ENCODE measurements at regions not wholly inside any gene's neighbourhood (a gene's known extent, or its start where the extent isn't known, plus 50 kb on each side); places are given as distances from the start of the nearest gene placed in this dataset.

GRCh38 chr6:93790981-93791380, 371.6 kb upstream of the EPHA7 start:
- no peaks in the 10 kb centered on the region for H3K27me3 ChIP-seq (ENCODE audit: control insufficient read depth, insufficient read depth, low read length)
- ATAC-seq (ENCODE audit: low read depth in 2 of 2) (no peak), DNase-seq (no peak)
- H3K9me3 Mint-ChIP-seq = peaks cover 0 to 15% (median 4%) of the 10 kb centered on the region in 7 donors
- no peaks in the 10 kb centered on the region for H3K27me3 Mint-ChIP-seq
- no peaks in the 10 kb centered on the region for H3K4me1 Mint-ChIP-seq
- H3K27ac Mint-ChIP-seq = no peak overlapping the region
- no peak overlapping the region for H3K27ac ChIP-seq (ENCODE audit: insufficient read depth, low read length, poor library complexity, severe bottlenecking)
- no peaks in the 10 kb centered on the region for H3K36me3 Mint-ChIP-seq
- no peaks in the 10 kb centered on the region for H3K9me3 ChIP-seq (ENCODE audit: control insufficient read depth in 2 of 2, low read length in 2 of 2)
- H3K4me3 Mint-ChIP-seq = no peak overlapping the region
- H3K36me3 ChIP-seq (ENCODE audit: control insufficient read depth, insufficient read depth, low read length) = no peaks in the 10 kb centered on the region
- no peaks in the 10 kb centered on the region for H3K4me1 ChIP-seq (ENCODE audit: control insufficient read depth, insufficient read depth, low read length, poor library complexity, severe bottlenecking)
- H3K4me3 ChIP-seq (ENCODE audit: low read depth, low read length) = no peak overlapping the region

DNA sequence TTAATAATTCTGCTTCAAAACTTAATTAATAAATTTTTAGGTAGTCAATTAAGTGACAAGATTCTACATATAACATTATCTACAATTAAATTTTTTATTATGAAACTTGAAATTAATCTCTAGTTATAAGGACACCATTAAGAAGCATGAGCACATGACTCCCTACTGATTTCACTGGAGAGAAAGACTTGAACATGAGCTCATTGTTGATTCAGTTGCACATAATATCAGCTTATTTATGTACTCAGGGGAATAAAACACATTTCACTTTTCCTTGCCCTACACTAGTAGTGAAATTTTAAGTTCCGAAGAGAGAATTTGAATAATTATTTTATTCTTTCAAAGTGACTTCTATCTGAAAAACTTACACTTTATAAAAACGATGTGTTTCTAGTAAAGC, 370.2 kb upstream of the EPHA7 start:
- DNase-seq = no peak
- Histone ChIP-seq H3K9me3 (ENCODE audit: control insufficient read depth in 2 of 2, low read length in 2 of 2) (no peaks in the 10 kb centered on the region), H3K27me3 (ENCODE audit: control insufficient read depth, insufficient read depth, low read length) (no peaks in the 10 kb centered on the region), H3K4me3 (ENCODE audit: low read depth, low read length) (no peak overlapping the region), H3K27ac (ENCODE audit: insufficient read depth, low read length, poor library complexity, severe bottlenecking) (no peak overlapping the region), H3K36me3 (ENCODE audit: control insufficient read depth, insufficient read depth, low read length) (no peaks in the 10 kb centered on the region), H3K4me1 (ENCODE audit: control insufficient read depth, insufficient read depth, low read length, poor library complexity, severe bottlenecking) (no peaks in the 10 kb centered on the region)
- H3K4me3 Mint-ChIP-seq = no peak overlapping the region
- no peak for ATAC-seq (ENCODE audit: low read depth in 2 of 2)
- peaks cover 0 to 17% (median 4%) of the 10 kb centered on the region in 7 donors for H3K9me3 Mint-ChIP-seq
- H3K4me1 Mint-ChIP-seq = no peaks in the 10 kb centered on the region
- no peaks in the 10 kb centered on the region for H3K36me3 Mint-ChIP-seq
- H3K27ac Mint-ChIP-seq = no peak overlapping the region
- no peaks in the 10 kb centered on the region for H3K27me3 Mint-ChIP-seq

DNA sequence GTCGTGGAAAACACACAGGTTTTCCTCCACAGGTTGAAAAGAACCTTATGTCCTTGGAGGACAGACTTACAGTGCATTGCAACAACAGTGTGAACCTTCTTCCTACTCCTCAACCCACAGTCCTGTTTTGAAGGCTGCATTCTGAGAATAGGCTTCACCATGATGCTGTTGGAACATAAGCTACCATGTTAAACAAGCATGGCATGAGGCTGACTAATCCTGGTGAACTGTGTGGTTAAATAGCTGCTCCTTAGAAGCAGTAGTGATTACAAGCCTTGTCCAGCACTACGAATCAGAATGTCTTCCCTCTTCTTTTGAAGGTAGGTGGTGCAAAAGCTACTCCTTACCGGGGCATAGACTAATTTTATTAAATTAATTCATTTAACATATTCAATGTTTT, 368.5 kb upstream of the EPHA7 start:
- Mint-ChIP-seq H3K4me3 (no peak overlapping the region), H3K9me3 (peaks cover 0 to 8% (median 4%) of the 10 kb centered on the region in 7 donors), H3K27ac (no peak overlapping the region), H3K36me3 (no peaks in the 10 kb centered on the region), H3K4me1 (no peaks in the 10 kb centered on the region), H3K27me3 (no peaks in the 10 kb centered on the region)
- no peak overlapping the region for H3K4me3 ChIP-seq (ENCODE audit: low read depth, low read length)
- DNase-seq (no peak), ATAC-seq (ENCODE audit: low read depth in 2 of 2) (no peak)
- no peak overlapping the region for H3K27ac ChIP-seq (ENCODE audit: insufficient read depth, low read length, poor library complexity, severe bottlenecking)
- H3K9me3 ChIP-seq (ENCODE audit: control insufficient read depth in 2 of 2, low read length in 2 of 2) = peaks cover 0 to 5% of the 10 kb centered on the region in 2 experiments
- H3K36me3 ChIP-seq (ENCODE audit: control insufficient read depth, insufficient read depth, low read length) = no peaks in the 10 kb centered on the region
- no peaks in the 10 kb centered on the region for H3K4me1 ChIP-seq (ENCODE audit: control insufficient read depth, insufficient read depth, low read length, poor library complexity, severe bottlenecking)
- H3K27me3 ChIP-seq (ENCODE audit: control insufficient read depth, insufficient read depth, low read length) = no peaks in the 10 kb centered on the region

GRCh38 chr6:93786474-93787330, 367.3 kb upstream of the EPHA7 start:
- H3K36me3 ChIP-seq (ENCODE audit: control insufficient read depth, insufficient read depth, low read length) = no peaks in the 10 kb centered on the region
- H3K4me1 ChIP-seq (ENCODE audit: control insufficient read depth, insufficient read depth, low read length, poor library complexity, severe bottlenecking) = no peaks in the 10 kb centered on the region
- Mint-ChIP-seq H3K36me3 (no peaks in the 10 kb centered on the region), H3K27me3 (no peaks in the 10 kb centered on the region), H3K27ac (no peak overlapping the region), H3K4me3 (no peak overlapping the region), H3K9me3 (peaks cover 0 to 8% (median 4%) of the 10 kb centered on the region in 7 donors), H3K4me1 (no peaks in the 10 kb centered on the region)
- H3K4me3 ChIP-seq (ENCODE audit: low read depth, low read length) = no peak overlapping the region
- H3K27ac ChIP-seq (ENCODE audit: insufficient read depth, low read length, poor library complexity, severe bottlenecking) = no peak overlapping the region
- H3K27me3 ChIP-seq (ENCODE audit: control insufficient read depth, insufficient read depth, low read length) = no peaks in the 10 kb centered on the region
- peaks cover 0 to 7% of the 10 kb centered on the region in 2 experiments for H3K9me3 ChIP-seq (ENCODE audit: control insufficient read depth in 2 of 2, low read length in 2 of 2)
- DNase-seq (no peak), ATAC-seq (ENCODE audit: low read depth in 2 of 2) (no peak)

- no peak for ATAC-seq (ENCODE audit: low read depth in 2 of 2)
- Mint-ChIP-seq H3K9me3 (peaks cover 0 to 16% (median 3%) of the 10 kb centered on the region in 7 donors), H3K27ac (no peak overlapping the region), H3K4me1 (no peaks in the 10 kb centered on the region), H3K4me3 (no peak overlapping the region), H3K27me3 (no peaks in the 10 kb centered on the region), H3K36me3 (no peaks in the 10 kb centered on the region)
- no peak for DNase-seq
- Histone ChIP-seq H3K4me3 (ENCODE audit: low read depth, low read length) (no peak overlapping the region), H3K27ac (ENCODE audit: insufficient read depth, low read length, poor library complexity, severe bottlenecking) (no peak overlapping the region), H3K27me3 (ENCODE audit: control insufficient read depth, insufficient read depth, low read length) (no peaks in the 10 kb centered on the region), H3K36me3 (ENCODE audit: control insufficient read depth, insufficient read depth, low read length) (no peaks in the 10 kb centered on the region), H3K9me3 (ENCODE audit: control insufficient read depth in 2 of 2, low read length in 2 of 2) (peaks cover 0 to 7% of the 10 kb centered on the region in 2 experiments), H3K4me1 (ENCODE audit: control insufficient read depth, insufficient read depth, low read length, poor library complexity, severe bottlenecking) (no peaks in the 10 kb centered on the region)
These were observed 366.3 kb upstream of the EPHA7 start for GRCh38 chr6:93785694-93786030.

- peaks cover 0 to 7% of the 10 kb centered on the region in 2 experiments for H3K9me3 ChIP-seq (ENCODE audit: control insufficient read depth in 2 of 2, low read length in 2 of 2)
- no peaks in the 10 kb centered on the region for H3K4me1 Mint-ChIP-seq
- no peaks in the 10 kb centered on the region for H3K36me3 ChIP-seq (ENCODE audit: control insufficient read depth, insufficient read depth, low read length)
- H3K9me3 Mint-ChIP-seq = peaks cover 0 to 16% (median 3%) of the 10 kb centered on the region in 7 donors
- H3K27me3 ChIP-seq (ENCODE audit: control insufficient read depth, insufficient read depth, low read length) = no peaks in the 10 kb centered on the region
- DNase-seq (no peak), ATAC-seq (ENCODE audit: low read depth in 2 of 2) (no peak)
- no peak overlapping the region for H3K27ac ChIP-seq (ENCODE audit: insufficient read depth, low read length, poor library complexity, severe bottlenecking)
- no peak overlapping the region for H3K27ac Mint-ChIP-seq
- H3K27me3 Mint-ChIP-seq = no peaks in the 10 kb centered on the region
- no peaks in the 10 kb centered on the region for H3K36me3 Mint-ChIP-seq
- no peaks in the 10 kb centered on the region for H3K4me1 ChIP-seq (ENCODE audit: control insufficient read depth, insufficient read depth, low read length, poor library complexity, severe bottlenecking)
- no peak overlapping the region for H3K4me3 ChIP-seq (ENCODE audit: low read depth, low read length)
- no peak overlapping the region for H3K4me3 Mint-ChIP-seq
These were observed 365.7 kb upstream of the EPHA7 start for GRCh38 chr6:93784794-93785693.

- H3K36me3 Mint-ChIP-seq = no peaks in the 10 kb centered on the region
- peaks cover 0 to 7% of the 10 kb centered on the region in 2 experiments for H3K9me3 ChIP-seq (ENCODE audit: control insufficient read depth in 2 of 2, low read length in 2 of 2)
- H3K4me1 Mint-ChIP-seq = no peaks in the 10 kb centered on the region
- no peak overlapping the region for H3K27ac Mint-ChIP-seq
- no peak overlapping the region for H3K4me3 Mint-ChIP-seq
- peaks cover 0 to 15% (median 4%) of the 10 kb centered on the region in 7 donors for H3K9me3 Mint-ChIP-seq
- H3K27ac ChIP-seq (ENCODE audit: insufficient read depth, low read length, poor library complexity, severe bottlenecking) = no peak overlapping the region
- ATAC-seq (ENCODE audit: low read depth in 2 of 2) (no peak), DNase-seq (no peak)
- H3K27me3 Mint-ChIP-seq = no peaks in the 10 kb centered on the region
- no peak overlapping the region for H3K4me3 ChIP-seq (ENCODE audit: low read depth, low read length)
- no peaks in the 10 kb centered on the region for H3K27me3 ChIP-seq (ENCODE audit: control insufficient read depth, insufficient read depth, low read length)
- no peaks in the 10 kb centered on the region for H3K4me1 ChIP-seq (ENCODE audit: control insufficient read depth, insufficient read depth, low read length, poor library complexity, severe bottlenecking)
- H3K36me3 ChIP-seq (ENCODE audit: control insufficient read depth, insufficient read depth, low read length) = no peaks in the 10 kb centered on the region
These were observed 359.9 kb upstream of the EPHA7 start for GRCh38 chr6:93779086-93779841.
